Prostate gland (tissue), 2 donors: ENCODE measurements at regions not wholly inside any gene's neighbourhood (a gene's known extent, or its start where the extent isn't known, plus 50 kb on each side); places are given as distances from the start of the nearest gene placed in this dataset.

Experiments
- DNase-seq: peaks from one replicate; pipeline ENCODE4 v3.0.0-alpha.2; 2019; ENCODE audit warnings: low spot score
- H3K27ac ChIP-seq, 2 donors: fragments of 200-600 bp; sonication (generic); 2 replicates each; pipeline ENCODE4 v1.5.1; 2017 to 2019
- H3K27me3 ChIP-seq: fragments of 200-600 bp; sonication (generic); replicated peaks from 2 replicates; pipeline ENCODE4 v1.5.1; 2019; ENCODE audit not compliant: insufficient read depth
- H3K36me3 ChIP-seq, 2 donors: fragments of 200-600 bp; sonication (generic); 1 replicate in 1 of 2; 2 replicates in 1 of 2; pipeline versions ENCODE4 v1.5.1 to v1.8.1; 2017 to 2019
- H3K4me1 ChIP-seq: fragments of 200-600 bp; sonication (generic); replicated peaks from 2 replicates; pipeline ENCODE4 v1.5.1; 2019
- H3K4me3 ChIP-seq, 2 donors: fragments of 200-600 bp; sonication (generic); 2 replicates each; pipeline ENCODE4 v1.5.1; 2017 to 2019
- H3K9me3 ChIP-seq: fragments of 200-600 bp; sonication (generic); 2 replicates; pipeline ENCODE4 v1.5.1; 2017
- POLR2A ChIP-seq: fragments of 450-650 bp; IDR thresholded peaks from one replicate; pipeline ENCODE4 v1.6.1; 2016; ENCODE audit warnings: antibody characterized with exemption, mild to moderate bottlenecking
- POLR2AphosphoS5 ChIP-seq: sonication (generic); formaldehyde crosslinking; IDR thresholded peaks from one replicate; pipeline ENCODE4 v1.6.1; 2017; ENCODE audit warnings: antibody characterized with exemption
- WGBS: methylation state at CpG from one replicate; pipeline ENCODE4 v1.1.5; 2018; 5-methylcytosine and 5-hydroxymethylcytosine counted together
- intact Hi-C: fragments of 100-400 bp; cut with DNase I; formaldehyde crosslinking; loops from one replicate; pipeline ENCODE4 v1.14.2; 2022
- TF ChIP-seq, protein P1 (sequence below), 4 experiments: fragments of 200-600 bp in 2 of 4; fragments of 450-650 bp in 2 of 4; sonication (generic) in 2 of 4; IDR thresholded peaks; 1 replicate in 3 of 4; 2 replicates in 1 of 4; pipeline ENCODE4 v1.5.1; 2016 to 2019; ENCODE audit warnings: antibody characterized with exemption in 4 of 4, mild to moderate bottlenecking in 2 of 4, moderate library complexity in 2 of 4

DNA sequence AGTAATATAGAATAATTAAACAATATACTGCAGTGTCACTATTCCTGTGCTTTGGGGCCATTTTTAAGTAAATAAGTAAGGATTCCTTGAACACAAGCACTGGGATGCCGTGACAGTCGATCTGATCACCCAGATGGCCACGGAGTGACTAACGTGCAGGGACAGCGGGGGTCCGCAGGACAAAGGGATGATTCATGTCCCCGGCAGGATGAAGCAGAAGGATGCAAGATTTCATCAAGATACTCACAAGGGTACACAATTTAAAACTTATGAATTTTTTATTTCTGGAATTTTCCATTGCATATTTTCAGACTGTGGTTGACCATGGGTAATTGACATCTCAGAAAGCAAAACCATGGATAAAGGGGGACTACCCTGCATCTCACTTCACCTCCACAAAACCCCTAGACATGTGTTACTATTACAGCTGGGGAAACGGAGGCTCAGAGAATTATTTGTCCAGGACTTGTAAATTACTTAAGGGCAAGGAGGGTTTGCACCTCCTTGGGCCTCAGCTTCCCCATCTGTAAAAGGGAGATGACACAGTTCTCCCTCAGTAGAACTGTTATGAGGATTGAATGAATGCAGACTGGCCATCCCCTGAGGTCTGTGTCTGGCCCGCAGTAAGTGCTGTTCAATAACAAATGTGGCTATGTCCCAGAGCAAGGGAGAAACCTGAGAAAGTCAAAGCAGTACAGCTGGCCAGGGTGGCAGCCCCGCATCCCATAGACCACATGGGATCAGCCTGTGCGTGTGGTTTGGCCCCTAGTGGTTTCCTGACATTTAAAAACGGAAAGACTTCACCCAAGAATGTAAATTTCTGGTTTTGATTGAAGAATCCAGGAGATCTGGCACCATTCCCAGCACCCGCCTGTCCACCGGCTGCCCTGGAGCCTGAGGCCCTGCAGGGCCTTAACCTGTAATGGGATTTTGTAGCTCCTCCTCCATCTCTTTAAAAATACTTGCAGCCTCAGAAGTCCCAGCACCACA, 235.5 kb downstream of the BMP7 start:
- WGBS = 72% methylated on average over 14 of the region's 14 CpGs

DNA sequence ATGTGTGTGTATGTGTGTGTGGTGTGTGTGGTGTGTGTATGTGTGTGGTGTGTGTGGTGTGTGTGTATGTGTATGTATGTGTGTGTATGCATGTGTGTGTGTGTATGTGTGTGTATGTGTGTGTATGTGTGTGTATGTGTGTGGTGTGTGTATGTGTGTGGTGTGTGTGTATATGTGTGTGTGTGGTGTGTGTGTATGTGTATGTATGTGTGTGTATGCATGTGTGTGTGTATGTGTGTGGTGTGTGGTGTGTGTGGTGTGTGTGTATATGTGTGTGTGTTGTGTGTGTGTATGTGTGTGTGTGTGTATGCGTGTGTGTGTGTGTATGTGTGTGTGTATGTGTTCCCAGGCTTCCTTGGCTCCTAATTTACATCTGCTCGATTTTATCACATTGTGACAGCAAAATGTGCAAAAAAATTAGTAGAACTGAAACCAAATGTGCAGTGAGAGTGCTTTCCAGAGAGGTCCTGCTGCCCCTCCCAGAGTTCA, 234.5 kb downstream of the BMP7 start:
- no peak for TF ChIP-seq POLR2A
- TF ChIP-seq, protein P1, sequence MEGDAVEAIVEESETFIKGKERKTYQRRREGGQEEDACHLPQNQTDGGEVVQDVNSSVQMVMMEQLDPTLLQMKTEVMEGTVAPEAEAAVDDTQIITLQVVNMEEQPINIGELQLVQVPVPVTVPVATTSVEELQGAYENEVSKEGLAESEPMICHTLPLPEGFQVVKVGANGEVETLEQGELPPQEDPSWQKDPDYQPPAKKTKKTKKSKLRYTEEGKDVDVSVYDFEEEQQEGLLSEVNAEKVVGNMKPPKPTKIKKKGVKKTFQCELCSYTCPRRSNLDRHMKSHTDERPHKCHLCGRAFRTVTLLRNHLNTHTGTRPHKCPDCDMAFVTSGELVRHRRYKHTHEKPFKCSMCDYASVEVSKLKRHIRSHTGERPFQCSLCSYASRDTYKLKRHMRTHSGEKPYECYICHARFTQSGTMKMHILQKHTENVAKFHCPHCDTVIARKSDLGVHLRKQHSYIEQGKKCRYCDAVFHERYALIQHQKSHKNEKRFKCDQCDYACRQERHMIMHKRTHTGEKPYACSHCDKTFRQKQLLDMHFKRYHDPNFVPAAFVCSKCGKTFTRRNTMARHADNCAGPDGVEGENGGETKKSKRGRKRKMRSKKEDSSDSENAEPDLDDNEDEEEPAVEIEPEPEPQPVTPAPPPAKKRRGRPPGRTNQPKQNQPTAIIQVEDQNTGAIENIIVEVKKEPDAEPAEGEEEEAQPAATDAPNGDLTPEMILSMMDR (IDR thresholded peaks at IDR 0.05) = no peak
- TF ChIP-seq POLR2AphosphoS5 = no peak
- no peak overlapping the region for H3K27ac ChIP-seq
- DNase-seq = no peak
- WGBS = 64% methylated on average over 2 of the region's 2 CpGs
- no peaks in the 10 kb centered on the region for H3K9me3 ChIP-seq
- no peaks in the 10 kb centered on the region for H3K4me1 ChIP-seq
- intact Hi-C loops = no loop called here
- no peak overlapping the region for H3K4me3 ChIP-seq
- no peaks in the 10 kb centered on the region for H3K27me3 ChIP-seq
- H3K36me3 ChIP-seq = no peaks in the 10 kb centered on the region

More for the DNA sequence above, 235.5 kb downstream of the BMP7 start:
- H3K4me1 ChIP-seq = no peaks in the 10 kb centered on the region
- no peaks in the 10 kb centered on the region for H3K9me3 ChIP-seq
- H3K4me3 ChIP-seq = no peak overlapping the region
- intact Hi-C loops = no loop called here
- no peaks in the 10 kb centered on the region for H3K36me3 ChIP-seq
- DNase-seq = no peak
- no peak overlapping the region for H3K27ac ChIP-seq
- no peak for TF ChIP-seq POLR2AphosphoS5
- TF ChIP-seq, protein P1 (IDR thresholded peaks at IDR 0.05) = no peak
- no peak for TF ChIP-seq POLR2A
- H3K27me3 ChIP-seq = no peaks in the 10 kb centered on the region

DNA sequence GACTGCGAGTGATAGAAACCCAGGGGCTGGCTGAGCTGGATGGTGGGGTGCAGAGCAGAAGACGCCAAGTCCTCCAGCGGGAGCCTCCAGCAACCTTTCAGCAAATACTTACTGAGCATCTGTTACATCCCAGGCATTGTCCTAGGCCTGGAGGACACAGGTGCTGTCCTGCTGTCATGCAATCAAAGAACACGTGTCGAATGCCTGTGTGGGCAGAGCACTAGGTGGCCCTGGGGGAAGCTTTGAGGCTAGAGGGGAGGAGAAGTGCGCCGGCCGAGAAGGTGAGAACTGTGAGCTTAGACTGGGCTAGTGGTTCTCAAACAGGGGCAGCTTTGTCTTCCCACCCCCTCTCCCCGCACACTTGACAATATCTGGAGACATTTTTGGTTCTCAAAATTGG, 233.6 kb downstream of the BMP7 start:
- Histone ChIP-seq H3K36me3 (no peaks in the 10 kb centered on the region), H3K4me3 (no peak overlapping the region), H3K4me1 (no peaks in the 10 kb centered on the region), H3K27me3 (no peaks in the 10 kb centered on the region), H3K9me3 (no peaks in the 10 kb centered on the region), H3K27ac (no peak overlapping the region)
- no peak for DNase-seq
- intact Hi-C loops = no loop called here
- TF ChIP-seq POLR2AphosphoS5 (no peak), POLR2A (no peak)
- TF ChIP-seq, protein P1 (IDR thresholded peaks at IDR 0.05) = no peak
- WGBS = 83% methylated on average over 9 of the region's 9 CpGs

DNA sequence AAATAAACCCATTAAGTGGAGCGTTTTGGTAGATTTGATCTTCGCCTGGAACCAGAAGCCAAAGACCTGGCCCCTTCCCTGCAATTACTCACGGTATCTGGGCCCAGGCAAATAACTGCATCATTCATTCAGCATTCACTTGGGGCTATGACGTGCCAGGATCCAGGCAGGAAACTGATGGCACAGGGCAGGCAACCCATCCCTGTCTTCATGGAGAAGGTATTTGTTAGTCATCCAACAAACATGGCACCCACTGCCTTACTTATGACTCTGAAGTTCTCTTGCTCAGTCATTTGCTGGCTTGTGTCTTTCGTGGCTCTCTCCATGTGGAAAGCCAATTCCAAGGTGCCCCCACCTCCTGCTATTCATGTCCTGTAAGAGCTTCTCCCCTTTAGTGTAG, 232.4 kb downstream of the BMP7 start:
- Histone ChIP-seq H3K9me3 (no peaks in the 10 kb centered on the region), H3K36me3 (no peaks in the 10 kb centered on the region), H3K4me1 (no peaks in the 10 kb centered on the region), H3K27ac (no peak overlapping the region), H3K4me3 (no peak overlapping the region), H3K27me3 (no peaks in the 10 kb centered on the region)
- TF ChIP-seq POLR2AphosphoS5 (no peak), POLR2A (no peak)
- TF ChIP-seq, protein P1 (IDR thresholded peaks at IDR 0.05) = no peak
- DNase-seq = no peak
- 85% methylated on average over 5 of the region's 5 CpGs for WGBS
- intact Hi-C loops = no loop called here
